Cardiac septum (tissue), 1 donor: ENCODE measurements at regions not wholly inside any gene's neighbourhood (a gene's known extent, or its start where the extent isn't known, plus 50 kb on each side); places are given as distances from the start of the nearest gene placed in this dataset.
"Not testable (repeated sequence)": the region's sequence is repeated elsewhere in the genome, so short reads cannot be mapped to it uniquely, and the experiment has no call there.

ENCODE experiments used
- DNase-seq: peaks from one replicate; pipeline ENCODE4 v3.0.0-alpha.2; 2020; ENCODE audit warnings: low spot score
- intact Hi-C: fragments of 100-400 bp; cut with DNase I; formaldehyde crosslinking; loops from one replicate; pipeline ENCODE4 v1.14.0; 2022
- donor health status: DM: no; HTN: no; CAD: no.

DNA sequence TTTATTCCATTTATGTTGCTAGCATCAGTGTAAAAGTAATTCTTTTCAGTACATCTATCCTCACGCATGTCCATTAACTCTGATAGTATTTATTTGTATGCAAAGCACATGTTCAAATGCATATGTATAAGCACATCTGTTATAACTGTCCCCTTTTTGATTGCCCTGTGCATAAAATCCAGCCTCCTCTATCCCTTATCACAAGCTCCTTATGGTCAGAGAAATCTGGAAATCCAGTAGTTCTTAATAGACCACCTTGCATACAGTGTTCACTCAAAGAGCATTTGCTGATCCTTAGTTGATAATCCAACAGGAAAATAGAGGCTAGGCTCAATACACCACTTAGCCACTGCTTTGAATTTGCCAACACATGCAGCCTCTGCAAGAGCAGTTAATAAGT, 443.5 kb downstream of the AASDHPPT start:
- no peak for DNase-seq
- intact Hi-C loops, result no loop called here

DNA sequence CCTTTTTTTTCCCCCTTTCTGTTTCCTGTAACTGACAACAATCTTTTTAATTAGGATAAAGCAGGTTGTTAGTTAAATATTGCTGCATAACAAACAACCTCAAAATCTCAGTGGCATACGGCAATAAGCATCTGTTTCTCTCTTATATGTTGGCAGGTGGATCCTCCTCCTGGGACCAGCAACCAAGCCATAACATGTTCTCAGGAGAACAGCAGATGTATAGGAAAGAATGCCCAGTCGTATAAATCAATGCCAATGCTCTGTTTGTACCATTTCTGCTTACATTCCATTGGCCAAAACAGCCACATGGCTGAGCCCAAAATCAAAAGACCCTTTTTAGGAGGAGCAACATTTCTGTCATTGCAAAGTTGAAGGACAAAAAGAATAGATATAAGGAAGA, 445.7 kb downstream of the AASDHPPT start:
- DNase-seq, result no peak
- intact Hi-C loops, result no loop called here

DNA sequence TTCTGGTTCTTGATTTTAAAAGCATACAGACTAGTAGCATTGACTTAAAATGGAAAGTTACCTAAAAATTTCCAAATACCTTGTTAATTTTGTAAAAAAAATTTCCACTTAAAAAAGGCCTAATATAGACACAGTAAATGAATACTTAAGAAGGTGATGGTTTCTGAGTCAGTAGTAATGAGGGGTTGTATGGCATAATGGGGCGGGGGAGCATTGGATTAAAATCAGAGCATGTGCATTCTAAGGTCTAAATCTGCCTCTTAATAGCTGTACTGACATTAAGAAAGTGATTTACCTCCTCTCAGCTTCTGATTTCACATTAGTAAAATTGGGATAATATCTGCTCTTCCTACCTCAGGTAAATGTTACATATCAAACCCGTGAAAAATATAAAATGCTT, 446.5 kb downstream of the AASDHPPT start:
- intact Hi-C loops, result no loop called here
- no peak for DNase-seq

DNA sequence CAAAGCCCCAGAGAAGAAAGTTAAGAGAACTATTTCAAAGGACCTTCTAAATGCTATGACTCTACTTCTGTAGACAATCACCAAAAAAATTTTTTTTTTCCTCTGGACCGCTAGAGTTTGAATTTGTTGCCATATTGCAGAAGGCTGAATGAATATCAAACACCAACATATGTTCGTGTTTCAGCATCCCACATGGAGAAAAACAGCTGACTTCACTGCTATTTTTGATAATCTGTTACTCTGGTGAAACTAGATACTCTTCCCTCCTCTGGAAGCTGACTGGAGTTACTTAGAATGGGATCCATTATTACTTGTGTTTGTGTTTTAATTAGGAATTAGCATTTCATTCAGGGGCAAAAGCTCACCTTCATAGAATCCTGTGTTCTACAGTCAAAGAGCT, 447.0 kb downstream of the AASDHPPT start:
- intact Hi-C loops, result no loop called here
- DNase-seq, result no peak

DNA sequence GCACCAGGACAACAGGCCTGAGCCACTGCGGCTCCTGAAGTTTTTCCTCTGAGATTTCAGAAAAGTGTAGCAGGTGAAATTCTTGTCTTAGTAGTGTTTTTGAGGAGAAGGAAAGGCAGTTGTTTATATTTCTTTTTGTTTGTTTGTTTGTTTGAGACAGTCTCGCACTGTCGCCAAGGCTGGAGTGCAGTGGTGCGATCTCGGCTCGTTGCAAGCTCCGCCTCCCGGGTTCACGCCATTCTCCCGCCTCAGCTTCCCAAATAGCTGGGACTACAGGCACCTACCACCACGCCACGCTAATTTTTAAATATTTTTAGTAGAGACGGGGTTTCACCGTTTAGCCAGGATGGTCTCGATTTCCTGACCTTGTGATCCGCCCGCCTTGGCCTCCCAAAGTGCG, 454.2 kb downstream of the AASDHPPT start:
- DNase-seq, intact Hi-C loops: not testable (repeated sequence)

DNA sequence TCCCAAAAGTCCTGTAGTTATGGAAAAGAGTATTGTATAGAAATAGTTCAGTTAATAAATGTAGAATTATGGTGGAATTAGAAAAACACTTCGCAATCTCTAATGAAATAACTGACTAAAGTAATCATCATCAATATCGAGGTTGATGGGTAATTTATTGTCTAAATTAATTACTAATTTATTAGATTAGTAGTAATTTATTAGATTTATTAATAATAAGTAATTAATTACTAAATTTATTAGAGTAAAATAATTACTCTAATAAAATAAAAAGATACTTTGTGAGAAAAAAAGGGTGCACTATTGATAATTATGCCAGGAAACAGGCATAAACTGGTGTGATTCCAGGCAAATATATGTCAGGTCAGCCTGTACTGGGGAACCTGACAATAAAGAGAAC, 455.6 kb downstream of the AASDHPPT start:
- no peak for DNase-seq
- intact Hi-C loops, result no loop called here

DNA sequence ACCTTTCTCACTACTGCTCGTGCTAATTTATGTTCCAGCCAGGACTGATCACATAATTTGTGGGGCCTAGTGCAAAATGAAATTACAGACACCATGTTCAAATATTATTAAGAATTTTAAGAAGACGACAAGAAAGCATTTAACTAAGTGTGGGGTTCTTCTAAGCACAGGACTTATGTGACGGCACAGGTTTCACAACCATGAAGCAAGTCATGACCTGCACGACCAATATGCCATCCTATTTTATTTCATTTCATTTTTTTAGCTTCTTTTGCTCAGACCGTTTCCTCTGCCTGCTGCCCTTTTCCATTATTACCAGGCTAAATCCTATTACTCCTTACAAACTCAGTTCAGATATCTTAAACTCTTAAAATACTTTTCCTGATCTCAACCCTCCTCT, 462.5 kb downstream of the AASDHPPT start:
- intact Hi-C loops, result no loop called here
- DNase-seq, result no peak

DNA sequence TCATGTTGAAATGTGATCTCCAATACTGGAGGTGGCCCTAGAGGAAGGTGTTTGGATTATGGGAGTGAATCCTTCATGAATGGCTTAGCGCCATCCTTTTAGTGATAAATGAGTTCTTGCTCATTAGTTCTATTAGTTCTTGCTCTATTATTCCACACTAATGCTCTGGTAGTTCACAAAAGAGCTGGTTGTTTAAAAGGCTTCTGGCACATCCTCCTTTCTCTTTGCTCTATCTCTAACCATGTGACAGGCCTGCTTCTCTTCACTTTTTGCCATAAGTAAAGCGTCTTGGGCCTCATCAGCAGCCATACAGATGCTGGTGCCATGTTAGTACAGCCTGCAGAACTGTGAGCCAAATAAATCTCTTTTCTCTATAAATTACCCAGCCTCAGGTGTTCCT, 469.9 kb downstream of the GUCY1A2 start:
- DNase-seq, result no peak
- intact Hi-C loops, result no loop called here

DNA sequence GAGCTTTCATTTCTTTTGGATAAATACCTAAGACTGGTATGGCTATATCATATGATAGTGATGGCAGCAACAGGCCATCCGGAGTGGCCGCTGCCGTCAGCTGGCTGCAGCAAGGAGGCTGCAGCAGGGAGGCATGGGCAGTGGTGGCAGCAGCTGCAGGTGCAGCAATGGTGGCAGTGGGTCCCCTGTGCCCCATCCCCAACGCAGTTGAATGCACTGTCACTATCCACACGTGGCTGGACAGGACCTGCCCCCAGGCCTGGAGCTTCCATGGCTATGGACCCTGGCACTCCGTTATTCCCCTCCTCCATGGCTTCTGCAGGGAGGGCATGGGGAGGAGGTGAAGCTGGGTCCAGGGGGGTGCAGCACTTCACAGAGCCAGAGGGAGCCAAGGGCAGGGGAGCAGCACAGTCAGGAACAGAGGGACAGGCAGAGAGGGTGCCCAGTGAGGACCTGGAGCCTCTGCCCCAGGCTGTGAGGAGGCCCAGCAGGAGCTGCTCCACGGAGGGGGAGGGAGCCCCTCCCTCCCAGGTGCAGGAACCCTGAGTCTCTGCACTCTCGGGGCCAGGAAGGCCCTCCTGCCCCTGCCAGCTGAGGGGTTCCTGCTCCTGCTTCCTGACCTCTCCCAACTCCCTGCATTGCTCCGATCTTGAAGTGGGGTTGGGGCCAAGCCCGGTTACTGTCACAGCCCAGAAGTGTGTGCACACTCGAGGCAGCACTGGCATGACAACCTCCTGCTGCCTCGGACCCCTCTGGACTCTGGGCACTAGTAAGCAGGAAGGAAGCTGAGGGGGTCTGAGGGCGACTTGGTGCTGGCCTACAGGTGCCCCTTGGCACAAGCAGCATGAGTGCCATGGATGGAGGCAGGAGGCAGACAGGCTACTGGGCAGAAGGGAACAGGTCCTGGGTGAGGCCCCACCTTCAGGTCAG, 466.3 kb downstream of the GUCY1A2 start:
- intact Hi-C loops, result no loop called here
- DNase-seq, result no peak

DNA sequence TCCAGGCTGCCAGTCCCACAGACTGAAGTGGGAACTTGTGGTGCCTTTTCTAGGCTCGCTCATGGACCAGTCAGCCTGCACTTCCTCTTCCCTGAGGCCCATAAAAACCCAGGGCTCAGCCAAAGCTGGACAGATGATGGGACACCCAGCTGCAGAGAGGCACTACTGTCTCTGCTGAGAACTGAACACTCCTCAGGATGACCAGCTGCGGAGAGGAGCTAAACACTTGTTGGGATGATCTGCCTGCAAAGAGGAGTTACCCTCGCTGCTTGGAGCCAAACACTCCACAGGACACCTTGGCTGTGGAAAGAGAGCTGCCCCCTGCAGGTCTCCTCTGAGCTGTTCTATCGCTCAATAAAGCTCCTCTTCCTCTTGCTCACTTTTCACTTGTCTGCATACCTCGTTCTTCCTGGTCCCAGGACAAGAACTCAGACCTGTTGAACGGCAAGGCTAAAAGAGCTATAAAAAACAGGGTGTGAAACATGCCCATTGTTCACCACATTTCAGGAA, 465.5 kb downstream of the GUCY1A2 start:
- DNase-seq, result no peak
- intact Hi-C loops, result no loop called here

DNA sequence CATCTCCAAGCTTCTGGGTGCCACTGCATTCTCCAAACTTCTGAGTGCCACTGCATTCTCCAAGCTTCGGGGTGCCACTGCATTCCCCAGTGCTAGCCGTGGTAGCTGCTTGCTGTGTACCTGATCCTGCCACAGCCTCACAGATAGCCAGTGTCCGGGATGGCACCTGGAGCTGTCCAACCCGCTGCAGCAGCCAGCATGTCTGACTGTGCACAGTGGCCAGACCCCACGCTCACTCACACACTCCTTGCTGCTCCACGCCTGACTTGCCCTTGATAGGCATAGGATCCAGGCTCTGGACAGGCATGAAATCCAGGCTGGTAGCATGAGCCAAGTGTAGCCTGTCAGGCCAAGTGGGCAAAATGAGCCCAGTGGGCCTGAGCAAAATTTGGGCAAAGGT, 465.0 kb downstream of the GUCY1A2 start:
- intact Hi-C loops, result no loop called here
- no peak for DNase-seq

DNA sequence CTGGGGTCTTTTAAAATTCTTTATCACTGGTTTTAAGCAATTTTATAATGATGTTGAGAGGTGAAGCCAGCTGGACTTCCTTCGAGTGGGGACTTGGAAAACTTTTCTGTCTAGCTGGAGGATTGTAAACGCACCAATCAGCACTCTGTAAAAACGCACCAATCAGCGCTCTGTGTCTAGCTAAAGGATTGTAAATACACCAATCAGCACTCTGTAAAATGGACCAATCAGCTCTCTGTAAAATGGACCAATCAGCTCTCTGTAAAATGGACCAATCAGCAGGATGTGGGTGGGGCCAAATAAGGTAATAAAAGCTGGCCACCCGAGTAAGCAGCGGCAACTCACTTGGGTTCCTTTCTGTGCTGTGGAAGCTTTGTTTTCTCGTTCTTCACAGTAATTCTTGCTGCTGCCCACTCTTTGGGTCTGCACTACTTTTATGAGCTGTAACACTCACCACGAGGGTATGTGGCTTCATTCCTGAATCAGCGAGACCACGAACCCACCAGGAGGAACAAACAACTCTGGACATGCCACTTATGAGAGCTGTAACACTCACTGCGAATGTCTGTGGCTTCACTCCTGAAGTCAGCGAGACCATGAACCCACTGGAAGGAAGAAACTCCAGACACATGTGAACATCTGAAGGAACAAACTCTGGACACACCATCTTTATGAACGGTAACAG, 462.6 kb downstream of the GUCY1A2 start:
- intact Hi-C loops, DNase-seq: not testable (repeated sequence)

DNA sequence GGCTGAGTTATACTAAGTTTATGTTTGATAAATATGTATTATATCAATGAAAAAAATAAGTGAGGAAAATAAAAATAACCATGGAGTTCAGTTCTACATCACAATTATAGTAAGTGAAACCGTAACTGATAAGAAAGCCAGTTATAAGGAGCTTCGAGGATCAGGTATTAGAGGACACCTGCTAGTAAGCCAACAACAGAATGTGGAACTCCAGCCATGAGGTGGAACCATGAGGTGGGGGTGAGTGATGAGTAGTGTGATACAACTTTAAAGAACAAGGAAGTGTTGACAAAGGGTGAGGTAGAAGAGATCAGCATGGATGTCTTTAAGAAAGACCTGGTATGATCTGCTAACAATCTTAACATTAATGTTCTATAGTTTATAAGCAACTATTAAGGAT, 452.9 kb downstream of the GUCY1A2 start:
- DNase-seq, result no peak
- intact Hi-C loops, result no loop called here

DNA sequence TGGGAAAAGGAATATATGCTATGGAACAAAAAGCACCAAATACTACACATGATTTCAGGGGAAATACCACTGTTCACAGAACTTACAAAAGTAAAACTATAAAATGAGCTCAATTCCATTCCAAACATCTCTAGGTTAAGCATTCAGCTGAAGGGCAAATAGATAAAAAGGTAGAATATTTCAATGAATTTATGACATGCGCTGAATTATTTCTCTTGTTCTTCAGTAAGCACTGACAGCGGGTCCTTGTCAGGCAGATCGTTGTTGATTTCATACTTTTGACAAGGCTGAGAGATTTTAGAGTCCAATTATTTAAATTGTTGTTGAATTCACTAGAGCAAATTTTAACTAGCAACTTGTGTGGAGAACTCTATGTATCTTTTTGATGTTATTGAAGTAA, 449.6 kb downstream of the GUCY1A2 start:
- DNase-seq, result no peak
- intact Hi-C loops, result no loop called here

DNA sequence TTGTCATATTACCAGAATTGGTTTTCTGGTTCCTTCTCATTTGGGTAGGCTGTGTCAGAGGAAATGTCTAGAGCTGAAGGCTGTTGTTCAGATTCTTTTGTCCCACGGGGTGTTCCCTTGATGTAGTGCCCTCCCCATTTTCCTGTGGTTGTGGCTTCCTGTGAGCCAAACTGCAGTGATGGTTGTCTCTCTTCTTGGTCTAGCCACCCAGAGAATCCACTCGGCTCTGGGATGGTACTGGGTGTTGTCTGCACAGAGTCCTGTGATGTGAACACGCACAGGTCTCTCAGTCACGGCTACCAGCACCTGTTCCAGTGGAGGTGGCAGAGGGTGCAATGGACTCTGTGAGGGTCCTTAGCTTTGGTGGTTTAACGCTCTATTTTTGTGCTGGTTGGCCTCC, 440.9 kb downstream of the GUCY1A2 start:
- DNase-seq, intact Hi-C loops: not testable (repeated sequence)

DNA sequence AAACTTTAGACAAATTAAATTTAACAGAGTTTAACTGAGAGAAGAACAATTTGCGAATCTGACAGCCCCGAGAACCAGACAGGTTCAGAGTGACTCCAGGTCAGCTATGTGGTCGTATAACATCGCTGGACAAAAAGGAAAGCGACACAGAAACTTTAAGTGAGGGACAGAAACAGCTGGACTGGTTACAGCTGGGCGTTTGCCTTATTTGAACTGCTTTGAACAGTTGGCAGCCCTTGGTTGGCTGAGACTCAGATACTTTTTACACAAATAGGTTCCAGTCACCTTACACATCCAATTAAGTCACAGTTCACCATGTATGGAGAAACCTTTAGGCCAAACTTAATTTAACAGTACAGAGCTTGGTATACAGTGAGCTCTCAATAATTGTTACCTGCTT, 436.9 kb downstream of the GUCY1A2 start:
- intact Hi-C loops, result no loop called here
- no peak for DNase-seq

DNA sequence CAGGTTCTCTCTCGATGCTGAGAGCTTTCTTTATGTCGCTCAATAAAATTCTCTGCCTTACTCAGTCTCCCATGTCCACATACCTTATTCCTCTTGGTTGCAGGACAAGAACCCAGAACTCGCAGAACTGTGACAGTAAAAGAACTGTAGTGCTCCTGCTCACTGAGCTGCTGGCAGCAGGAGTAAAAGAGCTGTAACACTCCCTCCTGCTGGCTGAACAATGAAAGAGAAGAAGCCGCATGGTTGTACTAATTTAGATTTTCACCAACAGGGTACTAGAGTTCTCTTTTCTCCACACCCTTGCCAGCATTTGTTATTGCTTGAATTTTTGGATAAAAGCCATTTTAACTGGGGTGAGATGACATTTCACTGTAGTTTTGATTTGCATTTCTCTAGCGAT, 433.2 kb downstream of the GUCY1A2 start:
- intact Hi-C loops, result no loop called here
- no peak for DNase-seq

DNA sequence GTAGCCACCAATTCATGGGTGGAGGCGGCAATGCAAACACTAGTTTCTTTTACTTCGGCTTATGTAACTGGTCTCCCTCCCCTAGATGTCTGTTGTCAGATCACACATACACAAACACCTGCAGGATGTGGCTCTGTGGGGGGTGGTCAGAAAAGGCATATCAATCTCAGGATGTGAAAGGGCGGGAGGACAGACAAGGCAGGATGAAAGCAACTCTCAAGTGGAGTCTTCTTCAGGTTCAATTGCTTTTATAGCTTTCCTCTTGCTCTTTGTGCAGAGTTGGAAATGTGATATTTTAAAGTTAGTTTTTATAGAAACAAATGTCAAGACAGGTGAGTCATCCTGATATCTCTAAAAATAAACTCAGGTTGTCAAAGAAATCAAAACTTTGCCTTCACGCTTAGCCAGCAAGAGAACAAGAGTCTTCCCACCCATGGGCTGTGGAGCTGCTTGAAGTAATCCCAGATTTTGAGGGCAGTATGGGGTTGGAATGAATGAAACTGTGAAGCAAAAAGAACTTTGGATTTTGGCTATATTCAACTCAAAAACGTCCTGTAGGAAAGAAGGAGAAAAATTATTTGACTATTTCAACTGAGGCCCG, 423.4 kb downstream of the GUCY1A2 start:
- DNase-seq, result no peak
- intact Hi-C loops, result no loop called here

DNA sequence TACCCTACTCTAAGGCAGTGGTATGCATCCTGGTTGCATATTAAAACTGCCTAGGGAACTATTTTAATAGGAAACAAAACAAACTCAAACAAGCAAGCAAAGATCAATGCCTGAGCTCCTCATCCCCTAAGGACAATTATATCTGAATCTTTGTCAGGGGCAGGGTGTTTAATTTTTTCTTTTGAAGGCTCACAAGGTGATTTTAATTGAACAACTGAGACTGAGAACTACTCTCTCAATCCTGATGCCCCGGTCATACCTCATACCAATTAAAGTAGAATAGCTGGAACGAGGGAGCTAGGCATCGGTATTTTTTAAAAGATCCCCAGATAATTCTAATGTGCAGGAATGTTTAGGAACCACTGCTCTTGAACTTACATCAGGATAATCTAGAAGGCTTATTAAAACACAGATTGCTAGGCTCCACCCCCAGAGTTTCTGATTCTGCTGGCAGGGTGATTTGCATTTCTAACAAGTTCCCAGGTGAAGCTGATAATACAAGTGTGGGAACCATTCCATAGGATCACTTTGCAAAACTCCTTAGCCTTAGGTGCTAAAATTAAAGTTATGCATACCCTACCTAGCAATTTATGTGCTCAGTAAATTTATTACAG, 416.5 kb downstream of the GUCY1A2 start:
- intact Hi-C loops, result no loop called here
- no peak for DNase-seq

DNA sequence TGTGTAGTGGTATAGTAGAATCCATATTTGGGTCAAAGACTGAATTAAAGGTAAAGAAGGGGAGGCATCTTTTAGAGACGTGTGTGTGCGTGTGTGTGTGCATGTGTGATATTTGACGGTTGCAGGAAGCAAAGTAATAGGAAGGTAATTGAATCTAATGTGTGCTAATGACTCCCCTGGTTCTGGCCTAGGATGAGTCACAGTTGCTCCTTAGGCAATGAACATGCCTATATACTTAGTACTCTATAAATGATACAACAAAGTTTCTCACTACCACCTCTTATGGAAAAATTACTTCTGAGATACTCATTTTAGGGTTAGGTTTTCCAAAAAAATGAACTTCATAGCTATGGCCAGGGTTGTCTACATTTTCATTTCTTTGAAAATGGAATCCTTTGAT, 409.6 kb downstream of the GUCY1A2 start:
- no peak for DNase-seq
- intact Hi-C loops, result no loop called here
